ENCODE measurements at regions not wholly inside any gene's neighbourhood (a gene's known extent, or its start where the extent isn't known, plus 50 kb on each side); places are given as distances from the start of the nearest gene placed in this dataset.

DNA sequence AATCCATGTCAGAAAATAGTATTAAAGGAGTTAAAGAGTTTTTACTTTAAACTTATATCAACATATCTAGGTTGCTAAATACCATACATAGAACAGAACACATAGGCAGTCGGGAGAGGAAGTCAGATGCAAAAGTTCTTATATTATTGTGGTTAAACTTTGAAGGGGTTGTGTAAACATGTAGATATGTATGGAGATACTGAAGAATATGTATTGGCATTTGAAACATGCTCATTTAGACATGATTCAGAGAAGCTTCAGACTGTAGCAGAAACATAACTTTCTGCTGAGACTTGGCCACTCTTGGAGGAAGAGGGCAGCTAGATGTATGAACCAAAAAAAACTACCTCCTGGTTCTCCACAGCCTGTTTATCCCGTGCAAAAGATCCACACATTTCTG lies 103.5 kb upstream of the FERD3L start:
- no peak overlapping the region for H3K4me3 Mint-ChIP-seq (ENCODE audit: low read depth, unreplicated experiment)
- intact Hi-C loops (cut with micrococcal nuclease; ENCODE audit: unreplicated experiment): no loop called here
- H3K27ac Mint-ChIP-seq (ENCODE audit: unreplicated experiment): no peak overlapping the region
- H3K27me3 Mint-ChIP-seq (ENCODE audit: unreplicated experiment): no peaks in the 10 kb centered on the region
- TF ChIP-seq, protein P1, sequence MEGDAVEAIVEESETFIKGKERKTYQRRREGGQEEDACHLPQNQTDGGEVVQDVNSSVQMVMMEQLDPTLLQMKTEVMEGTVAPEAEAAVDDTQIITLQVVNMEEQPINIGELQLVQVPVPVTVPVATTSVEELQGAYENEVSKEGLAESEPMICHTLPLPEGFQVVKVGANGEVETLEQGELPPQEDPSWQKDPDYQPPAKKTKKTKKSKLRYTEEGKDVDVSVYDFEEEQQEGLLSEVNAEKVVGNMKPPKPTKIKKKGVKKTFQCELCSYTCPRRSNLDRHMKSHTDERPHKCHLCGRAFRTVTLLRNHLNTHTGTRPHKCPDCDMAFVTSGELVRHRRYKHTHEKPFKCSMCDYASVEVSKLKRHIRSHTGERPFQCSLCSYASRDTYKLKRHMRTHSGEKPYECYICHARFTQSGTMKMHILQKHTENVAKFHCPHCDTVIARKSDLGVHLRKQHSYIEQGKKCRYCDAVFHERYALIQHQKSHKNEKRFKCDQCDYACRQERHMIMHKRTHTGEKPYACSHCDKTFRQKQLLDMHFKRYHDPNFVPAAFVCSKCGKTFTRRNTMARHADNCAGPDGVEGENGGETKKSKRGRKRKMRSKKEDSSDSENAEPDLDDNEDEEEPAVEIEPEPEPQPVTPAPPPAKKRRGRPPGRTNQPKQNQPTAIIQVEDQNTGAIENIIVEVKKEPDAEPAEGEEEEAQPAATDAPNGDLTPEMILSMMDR (IDR thresholded peaks at IDR 0.05; ENCODE audit: unreplicated experiment): no peak
- no peak for DNase-seq
- H3K36me3 Mint-ChIP-seq (ENCODE audit: insufficient read depth, unreplicated experiment): no peaks in the 10 kb centered on the region
- CTCF ChIA-PET: no interaction called here
- no peaks in the 10 kb centered on the region for H3K4me1 Mint-ChIP-seq (ENCODE audit: low read depth, unreplicated experiment)
- BruUV-seq (replicated peaks): no TSS peak
- H3K9me3 Mint-ChIP-seq (ENCODE audit: low read depth, unreplicated experiment): no peaks in the 10 kb centered on the region

DNA sequence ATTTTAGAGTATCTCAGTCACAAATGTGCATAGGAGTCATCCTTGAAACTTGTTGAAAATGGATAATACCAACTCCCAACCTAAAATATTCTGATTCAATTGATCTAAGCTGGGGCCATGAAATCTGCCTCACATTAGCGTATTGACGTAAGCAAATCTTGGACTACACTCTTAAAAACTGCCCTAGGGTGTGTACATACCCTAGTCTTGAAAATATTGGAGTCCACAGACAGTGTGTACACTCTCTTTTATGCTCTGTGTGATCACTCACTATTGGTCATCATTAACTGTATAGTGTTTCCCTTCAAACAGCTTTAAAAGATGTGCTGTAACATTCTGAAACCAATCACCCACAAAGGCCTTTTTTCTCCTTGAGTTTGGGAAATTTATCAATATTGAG lies 102.9 kb upstream of the FERD3L start:
- no peak for DNase-seq
- intact Hi-C loops (cut with micrococcal nuclease; ENCODE audit: unreplicated experiment): no loop called here
- Mint-ChIP-seq H3K27ac (ENCODE audit: unreplicated experiment) (no peak overlapping the region), H3K27me3 (ENCODE audit: unreplicated experiment) (peaks cover 6% of the 10 kb centered on the region), H3K9me3 (ENCODE audit: low read depth, unreplicated experiment) (no peaks in the 10 kb centered on the region), H3K4me1 (ENCODE audit: low read depth, unreplicated experiment) (no peaks in the 10 kb centered on the region), H3K4me3 (ENCODE audit: low read depth, unreplicated experiment) (no peak overlapping the region), H3K36me3 (ENCODE audit: insufficient read depth, unreplicated experiment) (no peaks in the 10 kb centered on the region)
- CTCF ChIA-PET: no interaction called here
- TF ChIP-seq, protein P1 (IDR thresholded peaks at IDR 0.05; ENCODE audit: unreplicated experiment): no peak
- no TSS peak for BruUV-seq (replicated peaks)

DNA sequence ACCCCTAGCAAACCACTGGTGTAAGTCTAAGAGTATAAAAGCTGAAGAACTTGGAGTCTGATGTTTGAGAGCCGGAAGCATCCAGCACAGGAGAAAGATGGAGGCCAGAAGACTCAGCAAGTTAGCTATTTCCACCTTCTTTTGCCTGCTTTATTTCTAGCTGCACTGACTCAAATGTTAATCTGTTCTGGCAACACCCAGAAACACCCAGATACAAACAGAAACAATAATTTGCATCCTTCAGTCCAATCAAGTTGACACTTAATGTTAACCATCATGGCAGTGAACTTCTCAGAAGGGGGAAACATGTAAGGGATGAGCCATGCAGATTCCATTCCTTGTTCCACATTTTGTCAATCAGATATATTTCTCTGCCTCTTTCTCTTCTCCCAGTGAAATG lies 101.8 kb upstream of the FERD3L start:
- TF ChIP-seq, protein P1 (IDR thresholded peaks at IDR 0.05; ENCODE audit: unreplicated experiment): no peak
- Mint-ChIP-seq H3K4me3 (ENCODE audit: low read depth, unreplicated experiment) (no peak overlapping the region), H3K9me3 (ENCODE audit: low read depth, unreplicated experiment) (peaks cover 2% of the 10 kb centered on the region), H3K36me3 (ENCODE audit: insufficient read depth, unreplicated experiment) (no peaks in the 10 kb centered on the region), H3K4me1 (ENCODE audit: low read depth, unreplicated experiment) (no peaks in the 10 kb centered on the region), H3K27ac (ENCODE audit: unreplicated experiment) (no peak overlapping the region), H3K27me3 (ENCODE audit: unreplicated experiment) (peaks cover 16% of the 10 kb centered on the region)
- no TSS peak for BruUV-seq (replicated peaks)
- DNase-seq: no peak
- intact Hi-C loops (cut with micrococcal nuclease; ENCODE audit: unreplicated experiment): no loop called here
- CTCF ChIA-PET: no interaction called here

DNA sequence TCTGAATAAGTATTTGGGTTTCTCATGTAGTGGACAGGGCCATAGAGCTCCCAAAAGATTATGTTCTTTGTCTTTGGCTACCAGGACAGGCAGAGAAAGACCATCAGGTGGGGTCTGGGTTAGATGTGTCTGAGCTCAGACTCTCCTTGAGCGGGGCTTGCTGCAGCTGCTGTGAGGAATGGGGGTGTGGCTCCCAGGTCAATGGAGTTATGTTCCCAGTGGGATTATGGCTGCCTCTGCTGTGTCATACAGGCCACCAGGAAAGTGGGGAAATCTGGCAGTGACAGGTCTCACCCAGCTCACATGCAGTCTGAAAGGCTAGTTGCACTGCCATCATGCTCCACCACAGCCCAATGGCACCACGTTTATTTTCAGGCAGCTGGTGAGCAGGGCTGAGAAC lies 97.0 kb upstream of the FERD3L start:
- no TSS peak for BruUV-seq (replicated peaks)
- H3K4me3 Mint-ChIP-seq (ENCODE audit: low read depth, unreplicated experiment): no peak overlapping the region
- intact Hi-C loops (cut with micrococcal nuclease; ENCODE audit: unreplicated experiment): no loop called here
- H3K36me3 Mint-ChIP-seq (ENCODE audit: insufficient read depth, unreplicated experiment): no peaks in the 10 kb centered on the region
- no peak for DNase-seq
- peaks cover 6% of the 10 kb centered on the region for H3K9me3 Mint-ChIP-seq (ENCODE audit: low read depth, unreplicated experiment)
- H3K4me1 Mint-ChIP-seq (ENCODE audit: low read depth, unreplicated experiment): no peaks in the 10 kb centered on the region
- CTCF ChIA-PET: no interaction called here
- TF ChIP-seq, protein P1 (IDR thresholded peaks at IDR 0.05; ENCODE audit: unreplicated experiment): no peak
- H3K27me3 Mint-ChIP-seq (ENCODE audit: unreplicated experiment): peaks cover 33% of the 10 kb centered on the region
- no peak overlapping the region for H3K27ac Mint-ChIP-seq (ENCODE audit: unreplicated experiment)

DNA sequence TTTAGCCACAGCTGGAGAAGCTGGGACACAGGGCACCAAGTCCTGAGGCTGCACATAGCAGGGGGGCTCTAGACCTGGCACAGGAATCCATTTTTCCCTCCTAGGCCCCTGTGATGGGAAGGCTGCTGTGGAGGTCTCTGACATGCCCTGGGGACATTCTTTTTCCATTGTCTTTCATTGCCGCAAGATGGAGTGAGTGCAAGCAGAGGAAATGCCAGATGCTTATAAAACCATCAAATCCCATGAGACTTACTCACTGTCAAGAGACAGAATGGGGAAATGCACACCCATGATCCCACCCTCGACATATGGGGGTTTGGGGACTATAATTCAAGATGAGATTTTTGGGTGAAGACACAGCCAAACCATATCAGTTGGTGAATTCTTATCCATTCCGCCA lies 94.7 kb upstream of the FERD3L start:
- no peak for DNase-seq
- BruUV-seq (replicated peaks): no TSS peak
- H3K36me3 Mint-ChIP-seq (ENCODE audit: insufficient read depth, unreplicated experiment): no peaks in the 10 kb centered on the region
- H3K4me1 Mint-ChIP-seq (ENCODE audit: low read depth, unreplicated experiment): no peaks in the 10 kb centered on the region
- intact Hi-C loops (cut with micrococcal nuclease; ENCODE audit: unreplicated experiment): no loop called here
- CTCF ChIA-PET: no interaction called here
- peaks cover 6% of the 10 kb centered on the region for H3K9me3 Mint-ChIP-seq (ENCODE audit: low read depth, unreplicated experiment)
- TF ChIP-seq, protein P1 (IDR thresholded peaks at IDR 0.05; ENCODE audit: unreplicated experiment): no peak
- H3K4me3 Mint-ChIP-seq (ENCODE audit: low read depth, unreplicated experiment): no peak overlapping the region
- no peak overlapping the region for H3K27ac Mint-ChIP-seq (ENCODE audit: unreplicated experiment)
- peaks cover 33% of the 10 kb centered on the region for H3K27me3 Mint-ChIP-seq (ENCODE audit: unreplicated experiment)
